HG02885 (cell line): ENCODE measurements at regions not wholly inside any gene's neighbourhood (a gene's known extent, or its start where the extent isn't known, plus 50 kb on each side); places are given as distances from the start of the nearest gene placed in this dataset.
"Not testable (repeated sequence)": the region's sequence is repeated elsewhere in the genome, so short reads cannot be mapped to it uniquely, and the experiment has no call there.

Experiments used
- ATAC-seq: cut with Tn5 transposase; IDR thresholded peaks from one replicate; pipeline ENCODE4 v1.9.1; 2021; ENCODE audit warnings: mild to moderate bottlenecking; ENCODE audit not compliant: unreplicated experiment, poor library complexity

GRCh38 chr6:150495126-150495525 is 104.6 kb upstream of the PLEKHG1 start:
- ATAC-seq: no peak

GRCh38 chr6:150496629-150497028 is 103.1 kb upstream of the PLEKHG1 start:
- ATAC-seq: no peak

GRCh38 chr6:150499882-150500312 is 99.8 kb upstream of the PLEKHG1 start:
- no peak for ATAC-seq

GRCh38 chr6:150500568-150500967 is 99.1 kb upstream of the PLEKHG1 start:
- not testable (repeated sequence) for ATAC-seq

- ATAC-seq: no peak
Observed at GRCh38 chr6:150503041-150503440, 96.6 kb upstream of the PLEKHG1 start.

GRCh38 chr6:150503586-150504339 is 95.9 kb upstream of the PLEKHG1 start:
- no peak for ATAC-seq

GRCh38 chr6:150507361-150507760 is 92.3 kb upstream of the PLEKHG1 start:
- ATAC-seq: not testable (repeated sequence)

GRCh38 chr6:150510576-150510975 is 89.1 kb upstream of the PLEKHG1 start:
- no peak for ATAC-seq

GRCh38 chr6:150511313-150511712 is 88.4 kb upstream of the PLEKHG1 start:
- no peak for ATAC-seq

- ATAC-seq: no peak
Observed at GRCh38 chr6:150514806-150515380, 84.8 kb upstream of the PLEKHG1 start.

GRCh38 chr6:150516199-150516598 is 83.5 kb upstream of the PLEKHG1 start:
- ATAC-seq: no peak

- ATAC-seq: no peak
Observed at GRCh38 chr6:150517175-150517574, 82.5 kb upstream of the PLEKHG1 start.

GRCh38 chr6:150521482-150521881 is 78.2 kb upstream of the PLEKHG1 start:
- no peak for ATAC-seq

GRCh38 chr6:150523216-150523615 is 76.5 kb upstream of the PLEKHG1 start:
- ATAC-seq: not testable (repeated sequence)

- no peak for ATAC-seq
Observed at GRCh38 chr6:150525300-150525699, 74.4 kb upstream of the PLEKHG1 start.

- no peak for ATAC-seq
Observed at GRCh38 chr6:150527100-150527499, 72.6 kb upstream of the PLEKHG1 start.

GRCh38 chr6:150528648-150529285 is 70.9 kb upstream of the PLEKHG1 start:
- no peak for ATAC-seq

- no peak for ATAC-seq
Observed at GRCh38 chr6:150529646-150530045, 70.0 kb upstream of the PLEKHG1 start.

- ATAC-seq: no peak
Observed at GRCh38 chr6:150531957-150532356, 67.7 kb upstream of the PLEKHG1 start.

- no peak for ATAC-seq
Observed at GRCh38 chr6:150534553-150534952, 65.1 kb upstream of the PLEKHG1 start.

- no peak for ATAC-seq
Observed at GRCh38 chr6:150535151-150535804, 64.4 kb upstream of the PLEKHG1 start.
